H9 (cell line): ENCODE measurements at regions not wholly inside any gene's neighbourhood (a gene's known extent, or its start where the extent isn't known, plus 50 kb on each side); places are given as distances from the start of the nearest gene placed in this dataset.

Experiments
- DNase-seq: peaks from one replicate; pipeline ENCODE4 v3.0.0-alpha.2; 2017
- H2AFZ ChIP-seq: one replicate; pipeline ENCODE4 v1.6.1; 2013; ENCODE audit warnings: mild to moderate bottlenecking, low read length, control low read depth, moderate library complexity
- H2AK5ac ChIP-seq: 2 replicates; pipeline ENCODE4 v1.6.1; 2013; ENCODE audit warnings: low read length, control low read depth, mixed read lengths; ENCODE audit not compliant: insufficient read length
- H2BK120ac ChIP-seq: one replicate; pipeline ENCODE4 v1.6.1; 2013; ENCODE audit warnings: low read depth, mild to moderate bottlenecking, low read length, control low read depth, inconsistent platforms; ENCODE audit not compliant: poor library complexity, severe bottlenecking
- H2BK12ac ChIP-seq: 2 replicates; pipeline ENCODE4 v1.6.1; 2013; ENCODE audit warnings: low read length, control low read depth, mixed read lengths, low read depth; ENCODE audit not compliant: insufficient read length
- H2BK15ac ChIP-seq: 2 replicates; pipeline ENCODE4 v1.6.1; 2013; ENCODE audit warnings: low read depth, low read length, control low read depth
- H2BK20ac ChIP-seq: one replicate; pipeline ENCODE4 v1.6.1; 2013; ENCODE audit warnings: low read depth, mild to moderate bottlenecking, low read length, control low read depth, inconsistent platforms; ENCODE audit not compliant: poor library complexity, severe bottlenecking
- H2BK5ac ChIP-seq: 2 replicates; pipeline ENCODE4 v1.6.1; 2013; ENCODE audit warnings: low read length, control low read depth, mixed read lengths; ENCODE audit not compliant: insufficient read length
- H3K14ac ChIP-seq: 2 replicates; pipeline ENCODE4 v1.6.1; 2013; ENCODE audit warnings: low read length, control low read depth; ENCODE audit not compliant: insufficient read depth
- H3K18ac ChIP-seq: 2 replicates; pipeline ENCODE4 v1.6.1; 2013; ENCODE audit warnings: low read depth, mild to moderate bottlenecking, mixed read lengths, low read length, control low read depth; ENCODE audit not compliant: insufficient read length
- H3K23ac ChIP-seq: 2 replicates; pipeline ENCODE4 v1.6.1; 2013; ENCODE audit warnings: low read length, control low read depth, mixed read lengths, low read depth; ENCODE audit not compliant: insufficient read length
- H3K23me2 ChIP-seq: 2 replicates; pipeline ENCODE4 v1.6.1; 2013; ENCODE audit warnings: low read depth, mild to moderate bottlenecking, mixed read lengths, low read length, control low read depth; ENCODE audit not compliant: insufficient read length, poor library complexity, severe bottlenecking
- H3K27ac ChIP-seq: 2 replicates; pipeline ENCODE4 v1.5.1; 2013; ENCODE audit warnings: low read length, control low read depth, mixed read lengths, low read depth; ENCODE audit not compliant: insufficient read length
- H3K27me3 ChIP-seq: 2 replicates; pipeline ENCODE4 v1.6.1; 2013; ENCODE audit warnings: low read length, control low read depth, inconsistent platforms; ENCODE audit not compliant: insufficient read depth
- H3K4ac ChIP-seq: 2 replicates; pipeline ENCODE4 v1.6.1; 2013; ENCODE audit warnings: low read depth, mild to moderate bottlenecking, control low read depth, inconsistent platforms, low read length, moderate library complexity
- H3K4me1 ChIP-seq: 2 replicates; pipeline ENCODE4 v1.6.1; 2013; ENCODE audit warnings: low read length, control low read depth, inconsistent platforms; ENCODE audit not compliant: insufficient read depth
- H3K4me2 ChIP-seq: 2 replicates; pipeline ENCODE4 v1.6.1; 2013; ENCODE audit warnings: low read length, control low read depth, mixed read lengths; ENCODE audit not compliant: insufficient read length, insufficient read depth
- H3K56ac ChIP-seq: 2 replicates; pipeline ENCODE4 v1.6.1; 2013; ENCODE audit warnings: low read depth, mild to moderate bottlenecking, mixed read lengths, low read length, control low read depth; ENCODE audit not compliant: insufficient read length
- H3K79me1 ChIP-seq: 2 replicates; pipeline ENCODE4 v1.6.1; 2013; ENCODE audit warnings: low read depth, mild to moderate bottlenecking, moderate library complexity, low read length, control low read depth, inconsistent platforms; ENCODE audit not compliant: insufficient read depth, poor library complexity, severe bottlenecking
- H3K79me2 ChIP-seq: 2 replicates; pipeline ENCODE4 v1.6.1; 2013; ENCODE audit warnings: low read length, control low read depth, inconsistent platforms; ENCODE audit not compliant: insufficient read depth
- H3K9ac ChIP-seq: 2 replicates; pipeline ENCODE4 v1.6.1; 2013; ENCODE audit warnings: low read length, control low read depth, mixed read lengths; ENCODE audit not compliant: insufficient read length; ENCODE audit errors: extremely low read depth
- H3K9me3 ChIP-seq: one replicate; pipeline ENCODE4 v1.6.1; 2013; ENCODE audit warnings: low read depth, low read length, inconsistent platforms; ENCODE audit not compliant: control insufficient read depth
- H3T11ph ChIP-seq: one replicate; pipeline ENCODE4 v1.6.1; 2013; ENCODE audit warnings: mild to moderate bottlenecking, low read length, control low read depth, inconsistent platforms
- H4K20me1 ChIP-seq: one replicate; pipeline ENCODE4 v1.6.1; 2013; ENCODE audit not compliant: control insufficient read depth, insufficient read length, insufficient read depth
- H4K5ac ChIP-seq: 2 replicates; pipeline ENCODE4 v1.6.1; 2013; ENCODE audit warnings: low read depth, mild to moderate bottlenecking, mixed read lengths, low read length, control low read depth; ENCODE audit not compliant: insufficient read length
- H4K8ac ChIP-seq: replicated peaks from 2 replicates; pipeline ENCODE4 v1.6.1; 2013; ENCODE audit warnings: low read length, control low read depth, mixed read lengths, low read depth; ENCODE audit not compliant: insufficient read length
- H4K91ac ChIP-seq: 2 replicates; pipeline ENCODE4 v1.6.1; 2013; ENCODE audit warnings: low read depth, mild to moderate bottlenecking, moderate library complexity, mixed read lengths, low read length, control low read depth; ENCODE audit not compliant: insufficient read length
- H3K27ac Mint-ChIP-seq, 3 experiments: 2 replicates in 2 of 3; 3 replicates in 1 of 3; pipeline ENCODE4 v1.8.0; 2020 to 2021; ENCODE audit warnings: mixed read lengths in 3 of 3, mild to moderate bottlenecking in 1 of 3, moderate library complexity in 1 of 3
- H3K27me3 Mint-ChIP-seq: 2 replicates; pipeline ENCODE4 v1.8.0; 2021; ENCODE audit warnings: low read depth, mild to moderate bottlenecking, moderate library complexity, mixed read lengths
- H3K36me3 Mint-ChIP-seq, 3 experiments: 2 replicates in 2 of 3; 3 replicates in 1 of 3; pipeline ENCODE4 v1.8.0; 2020 to 2021; ENCODE audit warnings: low read depth in 3 of 3, mixed read lengths in 3 of 3; ENCODE audit not compliant: insufficient read depth in 1 of 3
- H3K4me1 Mint-ChIP-seq, 2 experiments: 2 replicates each; pipeline ENCODE4 v1.8.0; 2020; ENCODE audit warnings: mixed read lengths in 2 of 2
- H3K4me3 Mint-ChIP-seq, 2 experiments: 2 replicates in 1 of 2; 3 replicates in 1 of 2; pipeline ENCODE4 v1.8.0; 2020 to 2021; ENCODE audit warnings: mild to moderate bottlenecking in 2 of 2, mixed read lengths in 2 of 2, moderate library complexity in 1 of 2
- H3K9me3 Mint-ChIP-seq, 2 experiments: 2 replicates in 1 of 2; 3 replicates in 1 of 2; pipeline ENCODE4 v1.8.0; 2020; ENCODE audit warnings: mild to moderate bottlenecking in 2 of 2, mixed read lengths in 2 of 2, moderate library complexity in 1 of 2
- CTCF ChIP-seq: fragments of 200-600 bp; sonication (generic); conservative IDR thresholded peaks from 3 replicates; pipeline ENCODE4 v1.8.0; 2021; ENCODE audit warnings: antibody characterized with exemption, mild to moderate bottlenecking
- WGBS: extraction: QIAGEN DNeasy Blood & Tissue Kit; methylation state at CpG from one replicate; pipeline ENCODE4 v1.1.7; 2013; ENCODE audit warnings: missing lambda C conversion rate, low lambda C conversion rate, mixed read lengths; ENCODE audit not compliant: insufficient read length; ENCODE audit errors: extremely low coverage; 5-methylcytosine and 5-hydroxymethylcytosine counted together

DNA sequence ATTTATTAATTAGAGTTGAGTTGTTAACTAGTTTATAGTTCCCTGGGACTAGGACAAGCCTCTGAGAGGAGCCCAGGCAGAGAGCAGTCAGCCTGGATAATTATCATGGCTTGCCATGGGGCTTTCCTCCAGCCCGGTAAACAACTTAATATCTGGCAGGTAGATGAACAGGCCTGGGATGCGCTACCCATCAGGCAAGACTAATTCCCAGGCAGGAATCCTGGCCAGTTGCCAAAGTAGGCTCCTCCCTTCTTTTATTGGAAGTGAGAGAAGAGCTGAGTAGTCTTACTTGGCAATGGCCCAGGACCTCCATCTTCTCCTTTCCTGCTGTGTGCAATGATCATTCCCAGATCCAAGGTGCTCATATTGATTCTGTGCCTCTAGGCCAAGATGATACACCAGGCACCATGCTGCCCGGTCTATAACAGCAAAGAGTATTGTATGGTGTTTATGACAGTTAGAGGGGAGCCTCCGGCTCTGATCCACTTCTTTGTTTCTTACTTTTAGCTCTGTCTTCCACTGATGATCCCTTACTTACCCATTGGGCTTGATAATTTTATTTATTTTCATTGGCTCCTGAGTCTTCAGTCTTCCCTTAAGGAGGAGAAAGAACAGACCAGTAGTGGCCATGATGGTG is 408.7 kb downstream of the REEP3 start:
- Histone ChIP-seq H3K18ac (no peak overlapping the region), H3K23me2 (no peaks in the 10 kb centered on the region), H2BK20ac (no peak overlapping the region), H3K56ac (no peak overlapping the region), H3K4me1 (no peaks in the 10 kb centered on the region), H3T11ph (no peak overlapping the region), H3K27me3 (no peaks in the 10 kb centered on the region), H2BK15ac (no peak overlapping the region), H4K5ac (no peak overlapping the region), H3K27ac (no peak overlapping the region), H4K91ac (no peak overlapping the region), H3K79me1 (no peaks in the 10 kb centered on the region), H4K20me1 (no peaks in the 10 kb centered on the region), H3K4ac (no peak overlapping the region), H3K9ac (no peak overlapping the region), H3K14ac (no peak overlapping the region), H2AFZ (no peak overlapping the region), H3K9me3 (no peaks in the 10 kb centered on the region), H4K8ac (no peak overlapping the region), H2BK5ac (no peak overlapping the region), H3K4me2 (no peak overlapping the region), H2BK12ac (no peak overlapping the region), H2AK5ac (no peak overlapping the region), H3K23ac (no peak overlapping the region), H3K79me2 (no peaks in the 10 kb centered on the region), H2BK120ac (no peak overlapping the region)
- no peak for DNase-seq
- H3K9me3 Mint-ChIP-seq: no peaks in the 10 kb centered on the region
- TF ChIP-seq CTCF: no peak
- peaks cover 8% of the 10 kb centered on the region in 2 experiments; a peak in 3 of 4 replicates for H3K4me1 Mint-ChIP-seq
- H3K27me3 Mint-ChIP-seq: no peaks in the 10 kb centered on the region
- H3K36me3 Mint-ChIP-seq: no peaks in the 10 kb centered on the region; a peak in 1 of 7 replicates
- no CpG with 5 or more reads among the region's 4 CpGs for WGBS
- no peak overlapping the region for H3K4me3 Mint-ChIP-seq
- no peak overlapping the region for H3K27ac Mint-ChIP-seq
